Calu3 (cell line): ENCODE measurements at regions not wholly inside any gene's neighbourhood (a gene's known extent, or its start where the extent isn't known, plus 50 kb on each side); places are given as distances from the start of the nearest gene placed in this dataset.
A peak's percentile ranks its signal among the peaks of the same experiment; 100 is the strongest.

ENCODE experiments used
- BruUV-seq: library from RNA; stranded (reverse); fragments of 400-500 nt; replicated peaks from 2 replicates; lab custom pipeline; 2021; lab: Mats Ljungman, UMichigan
- CTCF ChIA-PET: fragments of 300-600 bp; sonication (Branson Sonifier 250); formaldehyde crosslinking; loops from one replicate; lab custom pipeline; 2022; ENCODE audit warnings: antibody characterized with exemption; lab: Charles Lee
- DNase-seq: peaks from one replicate; pipeline ENCODE4 v3.0.0; 2022
- H3K27ac Mint-ChIP-seq: one replicate; pipeline ENCODE4 v1.8.0; 2022; ENCODE audit warnings: mixed read lengths; ENCODE audit not compliant: unreplicated experiment
- H3K27me3 Mint-ChIP-seq: one replicate; pipeline ENCODE4 v1.8.0; 2022; ENCODE audit warnings: mixed read lengths; ENCODE audit not compliant: unreplicated experiment
- H3K36me3 Mint-ChIP-seq: one replicate; pipeline ENCODE4 v1.8.0; 2022; ENCODE audit warnings: mild to moderate bottlenecking, moderate library complexity, mixed read lengths; ENCODE audit not compliant: insufficient read depth, unreplicated experiment
- H3K4me1 Mint-ChIP-seq: one replicate; pipeline ENCODE4 v1.8.0; 2022; ENCODE audit warnings: mild to moderate bottlenecking, low read depth, mixed read lengths; ENCODE audit not compliant: unreplicated experiment
- H3K4me3 Mint-ChIP-seq: one replicate; pipeline ENCODE4 v1.8.0; 2022; ENCODE audit warnings: mild to moderate bottlenecking, low read depth, moderate library complexity, mixed read lengths; ENCODE audit not compliant: unreplicated experiment
- H3K9me3 Mint-ChIP-seq: one replicate; pipeline ENCODE4 v1.8.0; 2022; ENCODE audit warnings: low read depth, mixed read lengths; ENCODE audit not compliant: unreplicated experiment
- intact Hi-C: fragments of 100-400 bp; cut with micrococcal nuclease; formaldehyde crosslinking; loops from one replicate; pipeline ENCODE4 v1.10.0; 2022; ENCODE audit not compliant: unreplicated experiment
- TF ChIP-seq, protein P1 (sequence below): fragments of 200-600 bp; IDR thresholded peaks from one replicate; pipeline ENCODE4 v1.8.0; 2022; ENCODE audit warnings: antibody characterized with exemption; ENCODE audit not compliant: unreplicated experiment

DNA sequence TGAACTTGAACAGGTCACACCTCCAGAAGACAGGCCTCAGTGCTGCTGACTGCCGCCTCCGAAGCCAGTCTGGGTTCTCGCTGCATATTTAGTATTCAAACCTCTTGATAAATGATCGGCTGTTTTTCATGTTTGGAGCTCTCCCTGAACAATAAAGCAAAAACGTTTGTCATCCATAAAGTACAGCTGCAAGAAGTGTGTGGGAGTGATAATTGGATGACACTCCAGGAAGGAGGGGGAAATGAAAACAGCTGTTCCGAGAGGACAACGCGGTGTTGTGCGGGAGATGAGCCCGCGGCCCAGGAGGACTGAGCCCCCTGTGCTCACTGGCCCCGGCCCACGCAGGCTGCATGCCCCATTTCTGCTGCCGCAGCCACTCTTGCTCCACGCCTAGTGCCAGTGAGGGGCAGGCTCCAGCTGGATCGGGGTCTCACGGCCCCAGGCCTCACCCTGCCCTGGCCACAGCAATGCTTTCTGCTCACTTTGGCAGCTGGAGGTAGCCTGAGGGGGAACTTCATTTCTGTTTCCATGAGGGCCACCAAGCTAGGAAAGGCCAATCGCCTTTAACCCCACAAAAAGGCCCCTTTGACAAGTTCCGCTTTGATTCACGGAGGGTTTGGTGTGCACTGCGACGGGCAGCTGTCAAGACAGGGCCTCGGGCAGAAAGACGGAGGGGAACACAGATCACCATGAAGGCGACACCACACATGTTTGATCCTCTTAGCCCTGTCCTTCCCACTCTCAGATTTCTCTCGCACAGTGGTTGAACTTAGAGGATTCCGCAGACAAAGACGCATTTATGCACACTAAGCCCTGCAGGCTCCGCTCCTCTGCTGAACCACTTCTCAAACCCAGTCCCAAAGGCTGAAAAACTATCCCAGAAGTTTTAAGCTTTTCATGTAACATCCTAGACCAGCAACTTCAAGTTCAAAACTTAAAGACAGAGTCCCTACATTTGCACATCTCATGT lies 537.6 kb downstream of the EFNB2 start:
- TF ChIP-seq, protein P1, sequence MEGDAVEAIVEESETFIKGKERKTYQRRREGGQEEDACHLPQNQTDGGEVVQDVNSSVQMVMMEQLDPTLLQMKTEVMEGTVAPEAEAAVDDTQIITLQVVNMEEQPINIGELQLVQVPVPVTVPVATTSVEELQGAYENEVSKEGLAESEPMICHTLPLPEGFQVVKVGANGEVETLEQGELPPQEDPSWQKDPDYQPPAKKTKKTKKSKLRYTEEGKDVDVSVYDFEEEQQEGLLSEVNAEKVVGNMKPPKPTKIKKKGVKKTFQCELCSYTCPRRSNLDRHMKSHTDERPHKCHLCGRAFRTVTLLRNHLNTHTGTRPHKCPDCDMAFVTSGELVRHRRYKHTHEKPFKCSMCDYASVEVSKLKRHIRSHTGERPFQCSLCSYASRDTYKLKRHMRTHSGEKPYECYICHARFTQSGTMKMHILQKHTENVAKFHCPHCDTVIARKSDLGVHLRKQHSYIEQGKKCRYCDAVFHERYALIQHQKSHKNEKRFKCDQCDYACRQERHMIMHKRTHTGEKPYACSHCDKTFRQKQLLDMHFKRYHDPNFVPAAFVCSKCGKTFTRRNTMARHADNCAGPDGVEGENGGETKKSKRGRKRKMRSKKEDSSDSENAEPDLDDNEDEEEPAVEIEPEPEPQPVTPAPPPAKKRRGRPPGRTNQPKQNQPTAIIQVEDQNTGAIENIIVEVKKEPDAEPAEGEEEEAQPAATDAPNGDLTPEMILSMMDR: no peak
- H3K4me3 Mint-ChIP-seq: no peak overlapping the region
- H3K27ac Mint-ChIP-seq: no peak overlapping the region
- H3K27me3 Mint-ChIP-seq: no peaks in the 10 kb centered on the region
- no peaks in the 10 kb centered on the region for H3K36me3 Mint-ChIP-seq
- BruUV-seq: no TSS peak
- CTCF ChIA-PET: no interaction called here
- H3K4me1 Mint-ChIP-seq: no peaks in the 10 kb centered on the region
- no peak for DNase-seq
- intact Hi-C loops: no loop called here
- no peaks in the 10 kb centered on the region for H3K9me3 Mint-ChIP-seq

DNA sequence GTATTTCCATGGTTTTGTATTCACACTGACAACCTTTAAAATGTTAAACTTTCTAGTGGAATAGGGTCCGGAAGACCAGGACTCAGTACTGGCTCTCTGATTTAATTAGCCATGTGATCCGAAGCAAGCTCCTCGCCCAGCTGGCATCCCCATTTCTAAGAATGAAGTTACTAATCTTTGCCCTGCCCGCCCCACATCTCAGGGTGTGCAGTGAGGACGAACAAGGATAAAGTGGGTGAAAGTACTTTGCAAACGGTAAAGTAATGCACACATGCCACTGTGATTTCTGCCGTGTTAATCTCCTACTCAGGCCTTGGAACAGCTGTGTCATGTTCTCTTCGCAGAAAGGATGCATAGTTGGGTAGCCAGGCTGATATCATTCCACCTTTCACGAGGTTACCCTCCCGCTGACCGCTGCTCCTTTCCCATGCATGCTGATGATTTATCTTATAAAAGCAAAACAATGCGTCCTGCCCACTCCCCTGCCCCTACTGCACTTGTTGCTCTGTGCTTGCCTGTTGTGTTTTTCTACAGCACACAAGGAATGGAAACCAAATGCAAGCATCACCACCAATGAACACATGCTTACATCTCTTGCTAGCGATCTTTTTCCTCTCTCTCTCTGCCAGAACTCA lies 539.0 kb downstream of the EFNB2 start:
- Mint-ChIP-seq H3K4me3 (no peak overlapping the region), H3K36me3 (peaks cover 4% of the 10 kb centered on the region), H3K4me1 (peaks cover 6% of the 10 kb centered on the region), H3K27me3 (no peaks in the 10 kb centered on the region), H3K27ac (no peak overlapping the region), H3K9me3 (no peaks in the 10 kb centered on the region)
- CTCF ChIA-PET: no interaction called here
- no peak for DNase-seq
- intact Hi-C loops: no loop called here
- no TSS peak for BruUV-seq
- TF ChIP-seq, protein P1: no peak

DNA sequence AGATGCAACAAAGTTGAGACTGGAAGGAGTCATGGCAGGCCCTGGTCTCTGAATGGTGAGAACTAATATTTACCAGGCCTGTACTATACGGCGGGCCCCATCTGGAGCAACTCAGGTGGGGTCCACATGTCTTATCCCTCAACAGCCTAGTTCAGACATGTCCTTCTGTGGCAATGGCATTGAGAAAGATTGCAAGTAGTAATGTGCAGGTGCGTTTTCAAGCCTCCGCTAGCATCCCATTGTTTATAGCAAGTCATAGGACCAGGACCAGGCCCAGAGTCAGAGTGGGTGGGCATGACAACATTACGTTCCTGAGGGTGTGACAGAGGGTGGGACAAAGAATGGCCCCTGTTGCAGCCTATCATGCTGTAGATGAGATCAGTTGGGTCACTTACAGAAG lies 541.1 kb downstream of the EFNB2 start:
- no TSS peak for BruUV-seq
- CTCF ChIA-PET: no interaction called here
- H3K27me3 Mint-ChIP-seq: no peaks in the 10 kb centered on the region
- no peak overlapping the region for H3K27ac Mint-ChIP-seq
- TF ChIP-seq, protein P1: no peak
- intact Hi-C loops: no loop called here
- peaks cover 10% of the 10 kb centered on the region for H3K36me3 Mint-ChIP-seq
- DNase-seq: no peak
- peaks cover 16% of the 10 kb centered on the region for H3K4me1 Mint-ChIP-seq
- no peaks in the 10 kb centered on the region for H3K9me3 Mint-ChIP-seq
- no peak overlapping the region for H3K4me3 Mint-ChIP-seq

GRCh38 chr13:105991622-105992277 lies 543.7 kb downstream of the EFNB2 start:
- peak; percentile 26 for DNase-seq
- H3K36me3 Mint-ChIP-seq: peaks cover 10% of the 10 kb centered on the region
- BruUV-seq: no TSS peak
- TF ChIP-seq, protein P1: no peak
- no peaks in the 10 kb centered on the region for H3K27me3 Mint-ChIP-seq
- intact Hi-C loops: no loop called here
- no peak overlapping the region for H3K4me3 Mint-ChIP-seq
- H3K27ac Mint-ChIP-seq: peak overlapping the region; percentile 65
- CTCF ChIA-PET: no interaction called here
- peaks cover 16% of the 10 kb centered on the region for H3K4me1 Mint-ChIP-seq
- no peaks in the 10 kb centered on the region for H3K9me3 Mint-ChIP-seq
